Sigmoid colon (tissue), 6 donors: ENCODE measurements at regions not wholly inside any gene's neighbourhood (a gene's known extent, or its start where the extent isn't known, plus 50 kb on each side); places are given as distances from the start of the nearest gene placed in this dataset.

Experiments
- DNase-seq: peaks from one replicate; pipeline ENCODE4 v3.0.0-alpha.2; 2019
- H3K27ac ChIP-seq, 4 donors: fragments of 200-600 bp; sonication (generic); one replicate each; pipeline ENCODE4 v1.5.1; 2016 to 2019; ENCODE audit warnings: mild to moderate bottlenecking in 1 of 4
- H3K27me3 ChIP-seq, 3 donors: fragments of 200-600 bp; sonication (generic); one replicate each; pipeline ENCODE4 v1.5.1; 2019; ENCODE audit warnings: mild to moderate bottlenecking in 1 of 3
- H3K36me3 ChIP-seq, 4 donors: fragments of 200-600 bp; sonication (generic); one replicate each; pipeline ENCODE4 v1.5.1; 2016 to 2019
- H3K4me1 ChIP-seq, 4 donors: fragments of 200-600 bp; sonication (generic); one replicate each; pipeline ENCODE4 v1.5.1; 2017 to 2019
- H3K4me3 ChIP-seq, 4 donors: fragments of 200-600 bp; sonication (generic); one replicate each; pipeline ENCODE4 v1.5.1; 2017 to 2019; ENCODE audit warnings: mild to moderate bottlenecking in 2 of 4, moderate library complexity in 1 of 4
- H3K9me3 ChIP-seq, 4 donors: fragments of 200-600 bp in 3 of 4; sonication (generic) in 3 of 4; one replicate each; pipeline versions ENCODE4 v1.5.1 to v1.6.1; 2013 to 2019
- EP300 ChIP-seq, 4 donors: sonication (generic); formaldehyde crosslinking; IDR thresholded peaks; one replicate each; pipeline ENCODE4 v1.6.1; 2017; ENCODE audit warnings: antibody characterized with exemption in 4 of 4
- POLR2A ChIP-seq, 2 donors: fragments of 450-650 bp; IDR thresholded peaks; one replicate each; pipeline ENCODE4 v1.6.1; 2016; ENCODE audit warnings: antibody characterized with exemption in 2 of 2, mild to moderate bottlenecking in 2 of 2, moderate library complexity in 2 of 2
- POLR2AphosphoS5 ChIP-seq, 4 donors: sonication (generic); formaldehyde crosslinking; IDR thresholded peaks; one replicate each; pipeline ENCODE4 v1.6.1; 2017; ENCODE audit warnings: antibody characterized with exemption in 4 of 4
- WGBS, 2 donors: extraction: QIAGEN DNeasy Blood & Tissue Kit; methylation state at CpG; one replicate each; pipeline ENCODE4 v1.1.7; 2013; 5-methylcytosine and 5-hydroxymethylcytosine counted together
- intact Hi-C: fragments of 100-400 bp; cut with DNase I; formaldehyde crosslinking; loops from one replicate; pipeline ENCODE4 v1.15.1; 2023
- TF ChIP-seq, protein P1 (sequence below), 4 experiments: fragments of 450-650 bp in 3 of 4; fragments of 200-600 bp in 1 of 4; IDR thresholded peaks; one replicate each; pipeline ENCODE4 v1.5.1; 2016 to 2019; ENCODE audit warnings: antibody characterized with exemption in 4 of 4, mild to moderate bottlenecking in 3 of 4, moderate library complexity in 2 of 4
- donor health status: healthy with polysubstance abuse.
- donor health status: healthy.

DNA sequence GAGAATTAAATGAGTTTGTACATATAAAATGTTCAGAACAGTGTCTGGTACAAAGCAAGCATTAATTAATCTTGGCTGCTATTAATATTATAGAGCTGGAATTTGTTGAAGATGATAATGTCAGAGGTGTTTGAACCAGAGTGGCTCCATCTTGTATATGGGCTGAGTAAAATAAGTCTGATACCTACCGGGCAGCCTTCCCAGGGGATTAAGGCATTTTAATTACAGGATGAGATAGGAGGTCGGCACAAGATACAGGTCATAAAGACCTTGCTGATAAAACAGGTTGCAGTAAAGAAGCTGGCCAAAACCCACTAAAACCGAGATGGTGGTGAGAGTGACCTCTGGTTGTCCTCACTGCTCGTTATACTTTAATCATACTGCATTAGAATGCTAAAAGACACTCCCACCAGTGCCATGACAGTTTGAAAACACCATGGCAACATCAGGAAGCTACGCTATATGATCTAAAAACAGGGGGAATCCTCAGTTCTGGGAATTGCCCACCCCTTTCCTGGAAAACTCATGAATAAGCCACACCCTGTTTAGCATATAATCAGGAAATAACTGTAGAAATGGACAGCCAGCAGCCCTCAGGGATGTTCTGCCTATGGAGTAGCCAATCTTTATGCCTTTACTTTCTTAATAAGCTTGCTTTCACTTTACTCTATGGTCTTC lies 90.2 kb downstream of the PLK2 start:
- no peak for DNase-seq
- H3K9me3 ChIP-seq = no peaks in the 10 kb centered on the region
- intact Hi-C loops = no loop called here
- H3K27me3 ChIP-seq = no peaks in the 10 kb centered on the region
- TF ChIP-seq, protein P1, sequence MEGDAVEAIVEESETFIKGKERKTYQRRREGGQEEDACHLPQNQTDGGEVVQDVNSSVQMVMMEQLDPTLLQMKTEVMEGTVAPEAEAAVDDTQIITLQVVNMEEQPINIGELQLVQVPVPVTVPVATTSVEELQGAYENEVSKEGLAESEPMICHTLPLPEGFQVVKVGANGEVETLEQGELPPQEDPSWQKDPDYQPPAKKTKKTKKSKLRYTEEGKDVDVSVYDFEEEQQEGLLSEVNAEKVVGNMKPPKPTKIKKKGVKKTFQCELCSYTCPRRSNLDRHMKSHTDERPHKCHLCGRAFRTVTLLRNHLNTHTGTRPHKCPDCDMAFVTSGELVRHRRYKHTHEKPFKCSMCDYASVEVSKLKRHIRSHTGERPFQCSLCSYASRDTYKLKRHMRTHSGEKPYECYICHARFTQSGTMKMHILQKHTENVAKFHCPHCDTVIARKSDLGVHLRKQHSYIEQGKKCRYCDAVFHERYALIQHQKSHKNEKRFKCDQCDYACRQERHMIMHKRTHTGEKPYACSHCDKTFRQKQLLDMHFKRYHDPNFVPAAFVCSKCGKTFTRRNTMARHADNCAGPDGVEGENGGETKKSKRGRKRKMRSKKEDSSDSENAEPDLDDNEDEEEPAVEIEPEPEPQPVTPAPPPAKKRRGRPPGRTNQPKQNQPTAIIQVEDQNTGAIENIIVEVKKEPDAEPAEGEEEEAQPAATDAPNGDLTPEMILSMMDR (IDR thresholded peaks at IDR 0.05) = no peak
- TF ChIP-seq EP300 (IDR thresholded peaks at IDR 0.05) (no peak), POLR2AphosphoS5 (IDR thresholded peaks at IDR 0.05) (no peak), POLR2A (IDR thresholded peaks at IDR 0.05) (no peak)
- no peaks in the 10 kb centered on the region for H3K36me3 ChIP-seq
- H3K4me3 ChIP-seq = no peak overlapping the region
- WGBS, 2 donors = 40 to 74% methylated on average over 5 of the region's 5 CpGs
- H3K4me1 ChIP-seq = no peaks in the 10 kb centered on the region
- no peak overlapping the region for H3K27ac ChIP-seq

DNA sequence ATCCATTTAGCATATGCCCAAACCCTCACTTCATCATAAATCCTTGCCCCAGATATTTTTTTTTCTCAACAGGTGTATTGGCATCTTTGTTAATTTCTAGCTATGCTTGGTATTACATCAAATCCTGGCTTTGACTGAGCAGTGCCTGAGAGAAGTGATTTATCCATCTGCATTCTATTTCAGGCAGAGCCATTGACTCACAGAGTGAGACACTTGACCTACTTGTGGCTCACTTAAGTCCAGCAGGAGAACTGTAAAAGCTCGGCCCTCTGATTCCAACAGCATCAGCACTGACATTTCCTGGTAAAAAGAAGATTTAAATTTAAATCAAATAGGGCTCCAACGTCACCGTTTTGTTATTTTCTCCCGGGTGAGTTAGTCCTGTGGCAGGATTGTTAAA lies 93.4 kb downstream of the PLK2 start:
- no peaks in the 10 kb centered on the region for H3K36me3 ChIP-seq
- WGBS, 2 donors = 66 to 79% methylated on average over 4 of the region's 4 CpGs

GRCh38 chr5:58365791-58366190 lies 94.1 kb downstream of the PLK2 start:
- DNase-seq = no peak
- Histone ChIP-seq H3K27ac (no peak overlapping the region), H3K27me3 (no peaks in the 10 kb centered on the region), H3K4me1 (no peaks in the 10 kb centered on the region), H3K9me3 (no peaks in the 10 kb centered on the region), H3K4me3 (no peak overlapping the region), H3K36me3 (no peaks in the 10 kb centered on the region)
- intact Hi-C loops = no loop called here
- no peak for TF ChIP-seq POLR2A (IDR thresholded peaks at IDR 0.05)
- no peak for TF ChIP-seq EP300 (IDR thresholded peaks at IDR 0.05)
- no peak for TF ChIP-seq POLR2AphosphoS5 (IDR thresholded peaks at IDR 0.05)
- TF ChIP-seq, protein P1 (IDR thresholded peaks at IDR 0.05) = no peak
- WGBS, 2 donors = 80 to 89% methylated on average over 3 of the region's 3 CpGs

More for the DNA sequence above, 93.4 kb downstream of the PLK2 start:
- no peak overlapping the region for H3K27ac ChIP-seq
- TF ChIP-seq POLR2AphosphoS5 (IDR thresholded peaks at IDR 0.05) (no peak), EP300 (IDR thresholded peaks at IDR 0.05) (no peak), POLR2A (IDR thresholded peaks at IDR 0.05) (no peak)
- TF ChIP-seq, protein P1 (IDR thresholded peaks at IDR 0.05) = no peak
- DNase-seq = no peak
- H3K4me1 ChIP-seq = no peaks in the 10 kb centered on the region
- no peaks in the 10 kb centered on the region for H3K9me3 ChIP-seq
- H3K4me3 ChIP-seq = no peak overlapping the region
- no peaks in the 10 kb centered on the region for H3K27me3 ChIP-seq
- intact Hi-C loops = no loop called here

DNA sequence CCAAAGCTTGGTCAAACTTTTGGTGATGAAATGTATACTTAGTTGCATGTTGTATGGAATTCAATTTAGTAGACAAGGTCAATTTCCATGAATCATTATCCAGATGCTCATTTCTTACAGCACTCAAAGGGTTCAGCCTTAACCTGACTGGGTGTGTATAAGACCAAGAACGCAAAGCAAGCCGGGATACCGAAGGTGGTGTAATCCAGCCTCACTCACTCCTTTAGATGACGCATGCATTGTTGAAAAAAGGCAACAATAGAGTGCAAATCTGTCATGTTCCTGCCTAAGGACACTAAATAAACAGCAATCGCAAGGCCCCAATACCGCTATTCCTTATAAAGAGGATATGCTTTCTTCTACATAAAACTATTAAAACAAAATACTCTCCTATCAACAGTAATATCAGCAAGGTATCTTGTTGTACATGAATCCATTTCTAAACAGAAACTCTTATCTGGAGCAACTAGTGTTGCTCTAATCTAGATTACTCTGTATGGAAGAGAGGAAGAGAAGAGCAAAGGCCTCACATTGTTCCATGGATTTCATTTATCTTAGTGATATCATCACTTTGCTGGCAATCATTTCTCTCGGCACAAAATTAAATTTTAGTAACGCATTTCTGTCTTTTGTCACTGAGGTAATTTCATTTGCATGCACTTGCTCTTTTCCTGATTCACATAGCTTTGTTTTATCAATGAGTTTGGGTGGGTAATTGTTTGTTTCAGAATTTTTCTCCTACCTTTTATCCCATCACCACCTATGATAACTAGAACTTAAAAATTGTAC lies 96.2 kb downstream of the PLK2 start:
- no peaks in the 10 kb centered on the region for H3K9me3 ChIP-seq
- DNase-seq = no peak
- WGBS, 2 donors = 91 to 94% methylated on average over 8 of the region's 8 CpGs
- intact Hi-C loops = no loop called here
- TF ChIP-seq EP300 (IDR thresholded peaks at IDR 0.05) (no peak), POLR2AphosphoS5 (IDR thresholded peaks at IDR 0.05) (no peak), POLR2A (IDR thresholded peaks at IDR 0.05) (no peak)
- TF ChIP-seq, protein P1 (IDR thresholded peaks at IDR 0.05) = no peak
- H3K27me3 ChIP-seq = no peaks in the 10 kb centered on the region
- no peaks in the 10 kb centered on the region for H3K36me3 ChIP-seq
- H3K27ac ChIP-seq = no peak overlapping the region
- H3K4me1 ChIP-seq = no peaks in the 10 kb centered on the region
- no peak overlapping the region for H3K4me3 ChIP-seq
